ENCODE measurements at regions not wholly inside any gene's neighbourhood (a gene's known extent, or its start where the extent isn't known, plus 50 kb on each side); places are given as distances from the start of the nearest gene placed in this dataset.

DNA sequence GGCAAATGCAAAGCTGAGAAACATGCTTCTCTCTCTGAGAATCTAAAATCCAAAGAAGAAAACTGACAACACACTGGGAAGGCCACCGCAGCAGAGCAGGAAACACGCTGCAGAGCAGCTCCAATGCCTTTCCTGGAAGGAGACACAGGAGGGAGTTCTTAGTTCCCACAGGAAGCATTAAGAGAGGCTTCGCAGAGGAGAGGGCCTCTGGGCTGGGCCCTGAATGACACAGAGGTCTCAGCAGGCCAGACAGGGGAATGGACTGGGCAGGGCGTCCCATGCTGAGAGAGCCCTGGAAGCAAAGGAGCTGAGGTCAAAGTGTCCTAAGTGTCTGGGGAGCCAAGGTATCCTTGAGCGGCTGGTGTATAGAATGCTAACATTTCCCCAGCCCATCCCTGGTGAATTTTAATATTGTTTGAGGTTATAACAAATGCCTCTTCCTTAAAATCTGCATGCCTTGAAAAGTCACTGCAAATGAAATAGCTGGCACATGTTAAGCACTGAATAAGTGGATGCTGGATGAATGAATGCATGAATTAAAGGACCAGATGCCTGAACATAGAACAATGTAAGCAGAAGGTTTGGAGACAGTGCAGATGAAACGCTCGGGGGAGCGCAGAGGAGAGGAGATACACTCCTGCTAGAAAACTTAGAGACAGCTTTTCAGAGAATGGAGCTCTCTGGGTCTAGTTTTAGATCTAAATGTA lies 110.0 kb upstream of the SYNDIG1 start:
- TF ChIP-seq POLR2AphosphoS5 (IDR thresholded peaks at IDR 0.05) (no peak), POLR2A (IDR thresholded peaks at IDR 0.05) (no peak), EP300 (IDR thresholded peaks at IDR 0.05) (no peak)
- TF ChIP-seq, protein P1, sequence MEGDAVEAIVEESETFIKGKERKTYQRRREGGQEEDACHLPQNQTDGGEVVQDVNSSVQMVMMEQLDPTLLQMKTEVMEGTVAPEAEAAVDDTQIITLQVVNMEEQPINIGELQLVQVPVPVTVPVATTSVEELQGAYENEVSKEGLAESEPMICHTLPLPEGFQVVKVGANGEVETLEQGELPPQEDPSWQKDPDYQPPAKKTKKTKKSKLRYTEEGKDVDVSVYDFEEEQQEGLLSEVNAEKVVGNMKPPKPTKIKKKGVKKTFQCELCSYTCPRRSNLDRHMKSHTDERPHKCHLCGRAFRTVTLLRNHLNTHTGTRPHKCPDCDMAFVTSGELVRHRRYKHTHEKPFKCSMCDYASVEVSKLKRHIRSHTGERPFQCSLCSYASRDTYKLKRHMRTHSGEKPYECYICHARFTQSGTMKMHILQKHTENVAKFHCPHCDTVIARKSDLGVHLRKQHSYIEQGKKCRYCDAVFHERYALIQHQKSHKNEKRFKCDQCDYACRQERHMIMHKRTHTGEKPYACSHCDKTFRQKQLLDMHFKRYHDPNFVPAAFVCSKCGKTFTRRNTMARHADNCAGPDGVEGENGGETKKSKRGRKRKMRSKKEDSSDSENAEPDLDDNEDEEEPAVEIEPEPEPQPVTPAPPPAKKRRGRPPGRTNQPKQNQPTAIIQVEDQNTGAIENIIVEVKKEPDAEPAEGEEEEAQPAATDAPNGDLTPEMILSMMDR (IDR thresholded peaks at IDR 0.05): no peak

Measured in gastroesophageal sphincter (tissue), 3 donors.